ENCODE measurements at regions not wholly inside any gene's neighbourhood (a gene's known extent, or its start where the extent isn't known, plus 50 kb on each side); places are given as distances from the start of the nearest gene placed in this dataset.
A peak's percentile ranks its signal among the peaks of the same experiment; 100 is the strongest.

- no peak for DNase-seq
- Histone ChIP-seq H3K27ac (peak overlapping the region; percentile 88 to 91 (median 90)), H3K27me3 (no peaks in the 10 kb centered on the region), H3K9me3 (no peaks in the 10 kb centered on the region), H3K36me3 (no peaks in the 10 kb centered on the region), H3K4me3 (no peak overlapping the region), H3K4me1 (peaks cover 29 to 31% of the 10 kb centered on the region in 2 donors)
- TF ChIP-seq, protein P1, sequence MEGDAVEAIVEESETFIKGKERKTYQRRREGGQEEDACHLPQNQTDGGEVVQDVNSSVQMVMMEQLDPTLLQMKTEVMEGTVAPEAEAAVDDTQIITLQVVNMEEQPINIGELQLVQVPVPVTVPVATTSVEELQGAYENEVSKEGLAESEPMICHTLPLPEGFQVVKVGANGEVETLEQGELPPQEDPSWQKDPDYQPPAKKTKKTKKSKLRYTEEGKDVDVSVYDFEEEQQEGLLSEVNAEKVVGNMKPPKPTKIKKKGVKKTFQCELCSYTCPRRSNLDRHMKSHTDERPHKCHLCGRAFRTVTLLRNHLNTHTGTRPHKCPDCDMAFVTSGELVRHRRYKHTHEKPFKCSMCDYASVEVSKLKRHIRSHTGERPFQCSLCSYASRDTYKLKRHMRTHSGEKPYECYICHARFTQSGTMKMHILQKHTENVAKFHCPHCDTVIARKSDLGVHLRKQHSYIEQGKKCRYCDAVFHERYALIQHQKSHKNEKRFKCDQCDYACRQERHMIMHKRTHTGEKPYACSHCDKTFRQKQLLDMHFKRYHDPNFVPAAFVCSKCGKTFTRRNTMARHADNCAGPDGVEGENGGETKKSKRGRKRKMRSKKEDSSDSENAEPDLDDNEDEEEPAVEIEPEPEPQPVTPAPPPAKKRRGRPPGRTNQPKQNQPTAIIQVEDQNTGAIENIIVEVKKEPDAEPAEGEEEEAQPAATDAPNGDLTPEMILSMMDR (IDR thresholded peaks at IDR 0.05 in 4 of 5, conservative IDR thresholded peaks at IDR 0.05 in 1 of 5) = no peak
- TF ChIP-seq POLR2A (IDR thresholded peaks at IDR 0.05) = no peak
- in situ Hi-C loops (cut with MboI; ENCODE audit: low sequenced_read_pairs in 4 of 4) = no loop called here
- intact Hi-C loops (cut with DNase I; ENCODE audit: low total_unique reads) = no loop called here
- no peak for ATAC-seq
Observed at GRCh38 chr22:27667121-27667843, 134.3 kb downstream of the MN1 start.

DNA sequence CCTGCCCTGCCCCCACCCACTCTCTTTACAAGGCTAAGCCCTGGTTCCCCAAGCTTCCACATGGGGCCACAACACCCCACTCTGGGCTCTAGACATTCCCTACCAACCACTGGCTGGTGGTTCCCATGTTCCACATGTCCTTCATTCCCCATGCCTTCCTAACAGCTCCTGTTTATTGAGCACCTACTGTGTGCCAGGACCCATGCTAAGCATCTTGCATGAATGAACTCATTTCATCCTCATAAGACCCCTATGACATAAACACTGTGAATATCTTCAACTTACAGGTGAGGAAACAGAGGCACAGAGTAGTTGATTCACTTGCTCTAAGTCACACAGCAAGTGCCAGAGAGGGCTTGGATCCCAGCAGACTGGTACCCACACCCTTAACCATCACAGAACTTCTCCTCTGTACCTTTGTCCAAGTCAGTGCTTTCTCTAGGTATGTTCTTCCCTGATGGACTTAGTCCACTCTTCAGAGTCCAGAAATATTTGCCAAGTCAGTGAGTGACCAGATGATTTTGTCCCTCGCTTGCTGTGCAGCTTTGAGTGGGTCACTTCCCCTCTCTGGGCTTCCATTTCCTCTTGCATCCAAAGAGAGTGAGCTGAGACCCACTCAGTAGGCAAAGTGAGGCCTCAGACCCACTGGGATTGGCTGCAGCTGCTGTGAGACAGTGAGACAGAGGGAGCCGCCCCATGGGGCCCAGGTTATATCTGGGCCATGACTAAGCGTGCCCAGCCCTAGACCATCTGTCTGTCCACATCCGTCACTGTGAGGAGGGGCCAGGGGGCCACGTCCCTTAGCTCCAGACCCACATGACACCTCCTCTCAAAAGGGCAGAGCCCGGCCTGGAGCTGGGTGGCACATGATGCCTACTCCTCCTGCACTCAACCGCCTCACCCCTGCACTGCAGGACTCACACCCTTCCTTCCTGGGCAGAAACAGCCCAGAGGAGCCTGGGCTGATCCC, 132.4 kb downstream of the MN1 start:
- Histone ChIP-seq H3K4me1 (peaks cover 31 to 38% of the 10 kb centered on the region in 2 donors), H3K27me3 (no peaks in the 10 kb centered on the region), H3K9me3 (no peaks in the 10 kb centered on the region), H3K36me3 (no peaks in the 10 kb centered on the region), H3K4me3 (no peak overlapping the region), H3K27ac (peak overlapping the region; percentile 88 to 91 (median 90))
- TF ChIP-seq, protein P1 (IDR thresholded peaks at IDR 0.05 in 4 of 5, conservative IDR thresholded peaks at IDR 0.05 in 1 of 5) = no peak
- peak; percentile 82 to 88 for TF ChIP-seq POLR2A (IDR thresholded peaks at IDR 0.05)
- in situ Hi-C loops (cut with MboI; ENCODE audit: low sequenced_read_pairs in 4 of 4) (no loop called here), intact Hi-C loops (cut with DNase I; ENCODE audit: low total_unique reads) (loop anchor here (1.0 to 2.0 kb wide), 3 partner anchors 16 to 50 kb away; no protein-coding TSS in a partner anchor)
- ATAC-seq (peak; percentile 84 to 86), DNase-seq (peak; percentile 95 to 99)

DNA sequence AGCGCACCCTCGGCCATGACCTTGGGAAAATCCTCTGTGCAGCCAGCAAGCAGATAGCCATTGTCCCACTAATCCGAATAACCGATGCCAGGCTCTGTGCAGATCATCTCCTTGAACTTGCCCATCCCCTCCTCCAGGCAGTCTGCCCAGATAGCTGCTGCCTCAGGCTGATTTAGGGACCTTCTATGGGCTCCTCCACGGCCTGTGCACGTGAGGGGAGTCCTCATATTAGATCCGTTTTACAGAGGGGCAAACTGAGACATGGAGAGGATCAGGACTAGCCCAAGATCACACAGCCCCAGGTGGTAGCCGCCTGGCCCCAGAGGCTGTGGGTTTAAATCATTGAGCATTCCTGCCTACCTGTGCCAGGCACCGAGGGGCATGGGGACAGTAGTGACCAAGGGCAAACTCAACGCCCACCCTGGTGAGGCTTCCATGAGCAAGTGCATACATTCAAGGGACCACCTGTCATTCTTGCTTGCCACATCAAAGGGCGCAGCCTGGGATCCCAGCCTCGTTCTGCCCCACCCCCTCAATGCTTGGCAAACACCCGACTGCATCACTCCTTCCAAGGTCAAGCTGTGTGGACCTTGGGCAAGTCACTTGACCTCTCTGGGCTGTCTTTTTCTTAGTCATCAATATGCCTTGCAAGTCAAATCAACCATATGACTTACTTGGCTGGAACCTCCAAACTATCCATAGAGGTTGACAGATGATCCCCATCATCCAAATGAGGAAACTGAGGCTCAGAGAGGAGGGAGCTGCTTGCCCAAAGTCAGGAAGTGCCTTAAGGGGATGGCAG, 131.6 kb downstream of the MN1 start:
- in situ Hi-C loops (cut with MboI; ENCODE audit: low sequenced_read_pairs in 4 of 4) = no loop called here
- DNase-seq = peak in 1 of 2 donors; percentile 59
- Histone ChIP-seq H3K36me3 (no peaks in the 10 kb centered on the region), H3K27ac (peak overlapping the region; percentile 88 to 91 (median 90)), H3K9me3 (no peaks in the 10 kb centered on the region), H3K4me3 (no peak overlapping the region), H3K27me3 (no peaks in the 10 kb centered on the region), H3K4me1 (peaks cover 38 to 40% of the 10 kb centered on the region in 2 donors)
- TF ChIP-seq, protein P1 (IDR thresholded peaks at IDR 0.05 in 4 of 5, conservative IDR thresholded peaks at IDR 0.05 in 1 of 5) = no peak
- peak in 1 of 2 donors; percentile 8 for ATAC-seq
- intact Hi-C loops (cut with DNase I; ENCODE audit: low total_unique reads) = loop anchor here (1.0 to 2.0 kb wide), 3 partner anchors 15 to 49 kb away; no protein-coding TSS in a partner anchor

DNA sequence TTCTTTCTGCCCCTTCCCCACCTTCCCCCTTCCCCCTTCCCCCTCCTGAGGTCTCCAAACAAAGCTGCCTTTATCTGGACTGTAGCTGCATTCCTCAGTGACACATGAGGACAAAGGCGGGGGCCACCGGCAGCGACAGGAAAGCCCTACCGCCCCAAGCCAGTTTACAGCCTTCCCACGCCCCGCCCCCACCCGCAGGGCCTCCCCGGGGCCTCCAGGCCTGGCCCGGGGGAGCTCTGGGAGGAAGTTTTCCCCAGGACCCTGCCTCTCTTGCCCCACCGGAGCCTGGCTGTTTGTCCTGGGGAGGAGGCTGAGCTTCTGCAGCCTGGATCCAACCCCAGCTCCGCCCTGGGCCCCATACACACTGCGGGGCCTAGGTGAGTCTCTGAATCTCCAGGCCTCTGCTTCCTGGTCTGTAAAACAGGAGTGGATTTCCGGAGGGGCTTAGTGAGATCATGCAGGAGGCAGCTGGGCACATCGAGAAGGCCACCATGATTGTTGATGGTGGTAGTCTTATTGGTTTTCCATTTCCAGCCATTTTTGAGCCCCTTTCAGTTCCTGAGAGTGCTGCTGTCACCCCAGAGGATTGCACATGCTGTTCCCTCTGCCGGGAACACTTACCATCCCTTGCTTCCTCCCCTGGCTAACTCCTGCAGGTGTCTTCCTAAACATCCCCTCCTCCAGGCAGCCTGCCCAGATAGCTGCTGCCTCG, 130.7 kb downstream of the MN1 start:
- in situ Hi-C loops (cut with MboI; ENCODE audit: low sequenced_read_pairs in 4 of 4) = no loop called here
- Histone ChIP-seq H3K4me3 (no peak overlapping the region), H3K9me3 (no peaks in the 10 kb centered on the region), H3K36me3 (no peaks in the 10 kb centered on the region), H3K27me3 (no peaks in the 10 kb centered on the region), H3K4me1 (peaks cover 38 to 40% of the 10 kb centered on the region in 2 donors), H3K27ac (peak overlapping the region; percentile 88 to 91 (median 90))
- intact Hi-C loops (cut with DNase I; ENCODE audit: low total_unique reads) = no loop called here
- DNase-seq (peak in 1 of 2 donors; percentile 59), ATAC-seq (peak in 1 of 2 donors; percentile 12)
- no peak for TF ChIP-seq POLR2A (IDR thresholded peaks at IDR 0.05)
- TF ChIP-seq, protein P1 (IDR thresholded peaks at IDR 0.05 in 4 of 5, conservative IDR thresholded peaks at IDR 0.05 in 1 of 5) = no peak

All from gastrocnemius medialis (tissue), 4 donors.